HepG2 (cell line): ENCODE measurements at regions not wholly inside any gene's neighbourhood (a gene's known extent, or its start where the extent isn't known, plus 50 kb on each side); places are given as distances from the start of the nearest gene placed in this dataset.

ENCODE experiments used
- ATAC-seq: fragments of 200-7000 bp; cut with Tn5 transposase; 3 replicates; pipeline ENCODE4 v1.9.1; 2020; ENCODE audit warnings: mild to moderate bottlenecking, moderate library complexity
- BruUV-seq: library from RNA; stranded (reverse); fragments of 400-500 nt; replicated peaks from 2 replicates; lab custom pipeline; 2021; lab: Mats Ljungman, UMichigan
- CTCF ChIA-PET: fragments of 300-600 bp; formaldehyde crosslinking; extraction: SDS; loops from one replicate; lab custom pipeline; 2021; ENCODE audit warnings: low total read pairs, inconsistent platforms, low intra/inter-chr PET ratio; lab: Yijun Ruan, JAX
- POLR2A ChIA-PET: fragments of 350-600 bp; sonication (Branson Sonifier 250); formaldehyde crosslinking; loops from one replicate; lab custom pipeline; 2020; ENCODE audit warnings: antibody characterized with exemption, inconsistent platforms; lab: Yijun Ruan, JAX
- DNase-seq: peaks from one replicate; pipeline ENCODE4 v3.0.0-alpha.2; 2015; ENCODE audit warnings: low spot score
- FAIRE-seq: peaks from 3 replicates; lab custom pipeline; 2011; peaks lifted over from hg19 to GRCh38; lab: Jason Lieb, UNC
- H2AFZ ChIP-seq: one replicate; pipeline ENCODE4 v1.6.1; 2011; ENCODE audit warnings: low read length, inconsistent platforms
- H3K27ac ChIP-seq: fragments of 300-600 bp; 3 replicates; pipeline ENCODE4 v1.8.0; 2011; ENCODE audit warnings: mixed run types, mild to moderate bottlenecking, mixed read lengths, low read length, inconsistent platforms; ENCODE audit not compliant: insufficient read depth; ENCODE audit errors: extremely low read length
- H3K27me3 ChIP-seq, 2 experiments: fragments of 200-600 bp in 1 of 2; 2 replicates in 1 of 2; 3 replicates in 1 of 2; pipeline versions ENCODE4 v1.6.0 to v1.8.0; 2011; ENCODE audit warnings: low read length in 2 of 2, mild to moderate bottlenecking in 2 of 2, moderate library complexity in 2 of 2, inconsistent platforms in 1 of 2; ENCODE audit not compliant: insufficient read depth in 2 of 2, control insufficient read depth in 1 of 2
- H3K36me3 ChIP-seq, 2 experiments: fragments of 200-600 bp in 1 of 2; replicated peaks in 1 of 2; 2 replicates in 1 of 2; 3 replicates in 1 of 2; pipeline versions ENCODE4 v1.5.1 to v1.8.0; 2011; ENCODE audit warnings: low read length in 2 of 2, inconsistent platforms in 1 of 2; ENCODE audit not compliant: insufficient read depth in 2 of 2, control insufficient read depth in 1 of 2
- H3K4me1 ChIP-seq: 2 replicates; pipeline ENCODE4 v1.5.1; 2012; ENCODE audit warnings: low read length, inconsistent platforms; ENCODE audit not compliant: insufficient read depth
- H3K4me2 ChIP-seq: 2 replicates; pipeline ENCODE4 v1.6.0; 2011; ENCODE audit warnings: low read depth, low read length, inconsistent platforms
- H3K4me3 ChIP-seq, 3 experiments: fragments of 200-600 bp in 1 of 3; sonication (generic), shearing (Covaris generic) in 1 of 3; replicated peaks in 1 of 3; 2 replicates each; pipeline ENCODE4 v1.5.1; 2011 to 2016; ENCODE audit warnings: low read length in 3 of 3, inconsistent platforms in 2 of 3, low read depth in 2 of 3, mild to moderate bottlenecking in 2 of 3, control low read depth in 1 of 3, mixed read lengths in 1 of 3; ENCODE audit not compliant: insufficient read depth in 1 of 3
- H3K79me2 ChIP-seq: one replicate; pipeline ENCODE4 v1.6.1; 2011; ENCODE audit warnings: low read length, inconsistent platforms; ENCODE audit not compliant: insufficient read depth
- H3K9ac ChIP-seq: 2 replicates; pipeline ENCODE4 v1.6.0; 2011; ENCODE audit warnings: mild to moderate bottlenecking, low read depth, low read length, inconsistent platforms; ENCODE audit not compliant: insufficient read depth
- H3K9me3 ChIP-seq: 2 replicates; pipeline ENCODE4 v1.5.1; 2012; ENCODE audit warnings: mild to moderate bottlenecking, low read length
- H4K20me1 ChIP-seq: 2 replicates; pipeline ENCODE4 v1.6.0; 2011; ENCODE audit warnings: inconsistent platforms, mild to moderate bottlenecking, low read length, moderate library complexity; ENCODE audit not compliant: insufficient read depth
- ELF3 ChIP-seq: IDR thresholded peaks from 2 replicates; pipeline ENCODE4 v1.6.1; 2016; ENCODE audit warnings: missing genetic modification reagents, missing compliant biosample characterization
- PAX8 ChIP-seq: sonication (generic); formaldehyde crosslinking; IDR thresholded peaks from 2 replicates; pipeline ENCODE4 v1.8.0; 2022; ENCODE audit warnings: mild to moderate bottlenecking, missing genetic modification reagents, borderline replicate concordance
- PITX1 ChIP-seq: sonication (generic); formaldehyde crosslinking; IDR thresholded peaks from 2 replicates; pipeline ENCODE4 v1.5.1; 2020; ENCODE audit warnings: mild to moderate bottlenecking, missing genetic modification reagents
- SP140L ChIP-seq: sonication (generic); formaldehyde crosslinking; IDR thresholded peaks from 2 replicates; pipeline ENCODE4 v1.4.0; 2020; ENCODE audit warnings: missing genetic modification reagents, borderline replicate concordance
- TBX3 ChIP-seq: fragments of 450-650 bp; IDR thresholded peaks from 2 replicates; pipeline ENCODE4 v1.6.1; 2017; ENCODE audit warnings: antibody characterized with exemption, mild to moderate bottlenecking, inconsistent platforms, borderline replicate concordance
- ZNF17 ChIP-seq: sonication (generic); formaldehyde crosslinking; IDR thresholded peaks from 2 replicates; pipeline ENCODE4 v1.5.0; 2020; ENCODE audit warnings: mild to moderate bottlenecking, missing genetic modification reagents
- ZNF737 ChIP-seq: sonication (generic); formaldehyde crosslinking; IDR thresholded peaks from 2 replicates; pipeline ENCODE4 v1.5.0; 2020; ENCODE audit warnings: missing genetic modification reagents, mild to moderate bottlenecking, borderline replicate concordance
- in situ Hi-C: cut with HindIII; loops from 2 replicates; pipeline ENCODE4 v1.10.0; 2017; ENCODE audit warnings: low pct_unique_long_range_greater_than_20kb; ENCODE audit not compliant: extremely low pct_ligation_motif_present
- intact Hi-C: fragments of 100-400 bp; cut with micrococcal nuclease; formaldehyde crosslinking; loops from one replicate; pipeline ENCODE4 v1.10.0; 2022; ENCODE audit not compliant: unreplicated experiment
- TF ChIP-seq, protein P1 (sequence below): IDR thresholded peaks from 2 replicates; pipeline ENCODE4 v1.6.1; 2016; ENCODE audit warnings: missing genetic modification reagents, missing compliant biosample characterization
- TF ChIP-seq, protein P2 (sequence below): IDR thresholded peaks from 2 replicates; pipeline ENCODE4 v1.6.1; 2016; ENCODE audit warnings: mild to moderate bottlenecking, missing biosample characterization, missing genetic modification reagents
- TF ChIP-seq, protein P3 (sequence below): sonication (generic); formaldehyde crosslinking; IDR thresholded peaks from 2 replicates; pipeline ENCODE4 v1.8.1; 2023; ENCODE audit warnings: missing genetic modification reagents, mild to moderate bottlenecking, borderline replicate concordance
- TF ChIP-seq, protein P4 (sequence below): sonication (generic); IDR thresholded peaks from 2 replicates; pipeline ENCODE4 v1.6.1; 2016; ENCODE audit warnings: low read depth, borderline replicate concordance
- TF ChIP-seq, protein P5 (sequence below): sonication (generic); formaldehyde crosslinking; IDR thresholded peaks from 2 replicates; pipeline ENCODE4 v1.4.0; 2020; ENCODE audit warnings: mild to moderate bottlenecking, missing genetic modification reagents
- TF ChIP-seq, protein P6 (sequence below): sonication (generic); formaldehyde crosslinking; IDR thresholded peaks from 2 replicates; pipeline ENCODE4 v1.8.0; 2022; ENCODE audit warnings: low read depth, missing genetic modification reagents

DNA sequence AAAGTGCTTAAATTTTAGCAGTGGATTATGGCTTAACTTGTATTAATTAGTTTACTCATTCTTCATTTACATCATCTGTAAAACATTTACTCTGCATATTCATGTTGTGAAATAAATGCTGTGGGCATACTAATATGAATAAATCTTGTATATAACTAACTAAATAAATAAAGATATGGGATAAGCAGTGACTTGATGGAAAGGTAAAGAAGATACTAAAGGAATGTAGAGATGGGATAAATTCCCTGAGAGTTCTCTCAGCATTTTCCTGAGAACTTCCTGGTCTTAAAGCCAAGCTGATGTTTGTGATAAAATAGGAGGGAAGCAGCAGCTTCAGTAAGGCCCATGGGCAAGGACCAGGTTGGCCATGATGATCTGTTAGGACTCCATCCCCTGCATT, 652.1 kb downstream of the RNF144B start:
- ChIA-PET POLR2A (no interaction called here), CTCF (no interaction called here)
- no peak for TF ChIP-seq ELF3
- TF ChIP-seq, protein P1, sequence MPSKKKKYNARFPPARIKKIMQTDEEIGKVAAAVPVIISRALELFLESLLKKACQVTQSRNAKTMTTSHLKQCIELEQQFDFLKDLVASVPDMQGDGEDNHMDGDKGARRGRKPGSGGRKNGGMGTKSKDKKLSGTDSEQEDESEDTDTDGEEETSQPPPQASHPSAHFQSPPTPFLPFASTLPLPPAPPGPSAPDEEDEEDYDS (CRISPR knock-in tag): no peak
- TF ChIP-seq, protein P2, sequence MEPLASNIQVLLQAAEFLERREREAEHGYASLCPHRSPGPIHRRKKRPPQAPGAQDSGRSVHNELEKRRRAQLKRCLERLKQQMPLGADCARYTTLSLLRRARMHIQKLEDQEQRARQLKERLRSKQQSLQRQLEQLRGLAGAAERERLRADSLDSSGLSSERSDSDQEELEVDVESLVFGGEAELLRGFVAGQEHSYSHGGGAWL (CRISPR knock-in tag): no peak
- TF ChIP-seq PAX8 (CRISPR knock-in tag): no peak
- TF ChIP-seq, protein P3, sequence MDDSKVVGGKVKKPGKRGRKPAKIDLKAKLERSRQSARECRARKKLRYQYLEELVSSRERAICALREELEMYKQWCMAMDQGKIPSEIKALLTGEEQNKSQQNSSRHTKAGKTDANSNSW (CRISPR knock-in tag): no peak
- no peak for TF ChIP-seq SP140L (CRISPR knock-in tag)
- TF ChIP-seq ZNF17: no peak
- TF ChIP-seq, protein P4, sequence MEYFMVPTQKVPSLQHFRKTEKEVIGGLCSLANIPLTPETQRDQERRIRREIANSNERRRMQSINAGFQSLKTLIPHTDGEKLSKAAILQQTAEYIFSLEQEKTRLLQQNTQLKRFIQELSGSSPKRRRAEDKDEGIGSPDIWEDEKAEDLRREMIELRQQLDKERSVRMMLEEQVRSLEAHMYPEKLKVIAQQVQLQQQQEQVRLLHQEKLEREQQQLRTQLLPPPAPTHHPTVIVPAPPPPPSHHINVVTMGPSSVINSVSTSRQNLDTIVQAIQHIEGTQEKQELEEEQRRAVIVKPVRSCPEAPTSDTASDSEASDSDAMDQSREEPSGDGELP: no peak
- TF ChIP-seq, protein P5, sequence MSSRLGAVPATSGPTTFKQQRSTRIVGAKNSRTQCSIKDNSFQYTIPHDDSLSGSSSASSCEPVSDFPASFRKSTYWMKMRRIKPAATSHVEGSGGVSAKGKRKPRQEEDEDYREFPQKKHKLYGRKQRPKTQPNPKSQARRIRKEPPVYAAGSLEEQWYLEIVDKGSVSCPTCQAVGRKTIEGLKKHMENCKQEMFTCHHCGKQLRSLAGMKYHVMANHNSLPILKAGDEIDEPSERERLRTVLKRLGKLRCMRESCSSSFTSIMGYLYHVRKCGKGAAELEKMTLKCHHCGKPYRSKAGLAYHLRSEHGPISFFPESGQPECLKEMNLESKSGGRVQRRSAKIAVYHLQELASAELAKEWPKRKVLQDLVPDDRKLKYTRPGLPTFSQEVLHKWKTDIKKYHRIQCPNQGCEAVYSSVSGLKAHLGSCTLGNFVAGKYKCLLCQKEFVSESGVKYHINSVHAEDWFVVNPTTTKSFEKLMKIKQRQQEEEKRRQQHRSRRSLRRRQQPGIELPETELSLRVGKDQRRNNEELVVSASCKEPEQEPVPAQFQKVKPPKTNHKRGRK (CRISPR knock-in tag): no peak
- TF ChIP-seq, protein P6, sequence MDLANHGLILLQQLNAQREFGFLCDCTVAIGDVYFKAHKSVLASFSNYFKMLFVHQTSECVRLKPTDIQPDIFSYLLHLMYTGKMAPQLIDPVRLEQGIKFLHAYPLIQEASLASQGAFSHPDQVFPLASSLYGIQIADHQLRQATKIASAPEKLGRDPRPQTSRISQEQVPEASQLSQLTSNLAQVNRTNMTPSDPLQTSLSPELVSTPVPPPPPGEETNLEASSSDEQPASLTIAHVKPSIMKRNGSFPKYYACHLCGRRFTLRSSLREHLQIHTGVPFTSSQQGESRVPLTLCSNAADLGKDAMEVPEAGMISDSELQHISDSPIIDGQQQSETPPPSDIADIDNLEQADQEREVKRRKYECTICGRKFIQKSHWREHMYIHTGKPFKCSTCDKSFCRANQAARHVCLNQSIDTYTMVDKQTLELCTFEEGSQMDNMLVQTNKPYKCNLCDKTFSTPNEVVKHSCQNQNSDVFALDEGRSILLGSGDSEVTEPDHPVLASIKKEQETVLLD (CRISPR knock-in tag): no peak
- TF ChIP-seq PITX1 (CRISPR knock-in tag): no peak
- no peak for TF ChIP-seq TBX3
- TF ChIP-seq ZNF737 (CRISPR knock-in tag): no peak
- Histone ChIP-seq H3K4me1 (no peaks in the 10 kb centered on the region), H3K4me3 (no peak overlapping the region), H2AFZ (no peak overlapping the region), H3K27ac (no peak overlapping the region), H4K20me1 (no peaks in the 10 kb centered on the region), H3K4me2 (no peak overlapping the region), H3K9ac (no peak overlapping the region), H3K36me3 (no peaks in the 10 kb centered on the region), H3K79me2 (no peaks in the 10 kb centered on the region), H3K9me3 (peaks cover 65% of the 10 kb centered on the region), H3K27me3 (no peaks in the 10 kb centered on the region)
- intact Hi-C loops: no loop called here
- FAIRE-seq (no peak), ATAC-seq (no peak), DNase-seq (no peak)
- in situ Hi-C loops: no loop called here
- BruUV-seq: no TSS peak
